Neuronal stem cell (in vitro differentiated cells): ENCODE measurements at regions not wholly inside any gene's neighbourhood (a gene's known extent, or its start where the extent isn't known, plus 50 kb on each side); places are given as distances from the start of the nearest gene placed in this dataset.
A peak's percentile ranks its signal among the peaks of the same experiment; 100 is the strongest.
"Not testable (repeated sequence)": the region's sequence is repeated elsewhere in the genome, so short reads cannot be mapped to it uniquely, and the experiment has no call there.

Source experiments
- DNase-seq: peaks from one replicate; pipeline ENCODE4 v3.0.0-alpha.2; 2013; ENCODE audit warnings: low spot score
- H2AFZ ChIP-seq: one replicate; pipeline ENCODE4 v1.6.1; 2013; ENCODE audit warnings: mild to moderate bottlenecking, low read length, inconsistent platforms
- H2AK5ac ChIP-seq: 2 replicates; pipeline ENCODE4 v1.6.1; 2013; ENCODE audit warnings: low read depth, mild to moderate bottlenecking, inconsistent platforms, low read length, moderate library complexity, mixed read lengths
- H2BK120ac ChIP-seq: 2 replicates; pipeline ENCODE4 v1.6.1; 2013; ENCODE audit warnings: low read depth, mild to moderate bottlenecking, inconsistent platforms, low read length, moderate library complexity, mixed read lengths
- H2BK12ac ChIP-seq: one replicate; pipeline ENCODE4 v1.6.1; 2013; ENCODE audit warnings: low read length, inconsistent platforms
- H2BK15ac ChIP-seq: 2 replicates; pipeline ENCODE4 v1.6.1; 2013; ENCODE audit warnings: mild to moderate bottlenecking, low read length, inconsistent platforms, mixed read lengths
- H2BK5ac ChIP-seq: one replicate; pipeline ENCODE4 v1.6.1; 2013; ENCODE audit warnings: inconsistent platforms, mild to moderate bottlenecking, low read length, moderate library complexity
- H3K14ac ChIP-seq: one replicate; pipeline ENCODE4 v1.6.1; 2013; ENCODE audit warnings: low read length, inconsistent platforms
- H3K18ac ChIP-seq: 2 replicates; pipeline ENCODE4 v1.6.1; 2013; ENCODE audit warnings: low read length, inconsistent platforms
- H3K23ac ChIP-seq: 2 replicates; pipeline ENCODE4 v1.6.1; 2013; ENCODE audit warnings: low read depth, mild to moderate bottlenecking, mixed read lengths, low read length, inconsistent platforms; ENCODE audit not compliant: poor library complexity
- H3K27ac ChIP-seq: replicated peaks from 3 replicates; pipeline ENCODE4 v1.5.1; 2013; ENCODE audit warnings: low read length, inconsistent platforms
- H3K27me3 ChIP-seq, 3 experiments: 2 replicates each; pipeline ENCODE4 v1.6.1; 2013; ENCODE audit warnings: low read length in 3 of 3, mild to moderate bottlenecking in 2 of 3, inconsistent platforms in 1 of 3, low read depth in 1 of 3, mixed read lengths in 1 of 3, moderate library complexity in 1 of 3; ENCODE audit not compliant: control insufficient read depth in 3 of 3, insufficient read depth in 3 of 3
- H3K36me3 ChIP-seq, 2 donors: replicated peaks in 1 of 2; 2 replicates each; pipeline ENCODE4 v1.6.1; 2013; ENCODE audit warnings: low read length in 2 of 2; ENCODE audit not compliant: control insufficient read depth in 2 of 2, insufficient read depth in 2 of 2
- H3K4ac ChIP-seq: 2 replicates; pipeline ENCODE4 v1.6.1; 2013; ENCODE audit warnings: inconsistent platforms, mild to moderate bottlenecking, low read length, moderate library complexity
- H3K4me1 ChIP-seq, 2 donors: 1 replicate in 1 of 2; 2 replicates in 1 of 2; pipeline ENCODE4 v1.6.1; 2013; ENCODE audit warnings: low read length in 2 of 2, low read depth in 1 of 2; ENCODE audit not compliant: control insufficient read depth in 2 of 2, insufficient read depth in 1 of 2
- H3K4me2 ChIP-seq: one replicate; pipeline ENCODE4 v1.6.1; 2013; ENCODE audit warnings: mild to moderate bottlenecking, low read length, inconsistent platforms; ENCODE audit not compliant: insufficient read depth, poor library complexity, severe bottlenecking
- H3K4me3 ChIP-seq, 2 donors: 2 replicates each; pipeline ENCODE4 v1.5.1; 2013; ENCODE audit warnings: low read length in 2 of 2, mild to moderate bottlenecking in 2 of 2, inconsistent platforms in 1 of 2, moderate library complexity in 1 of 2
- H3K79me1 ChIP-seq: one replicate; pipeline ENCODE4 v1.6.1; 2013; ENCODE audit warnings: low read depth, mild to moderate bottlenecking, inconsistent platforms, low read length, moderate library complexity
- H3K9ac ChIP-seq: one replicate; pipeline ENCODE4 v1.6.1; 2013; ENCODE audit warnings: mild to moderate bottlenecking, low read depth, low read length, inconsistent platforms; ENCODE audit not compliant: poor library complexity
- H3K9me3 ChIP-seq, 2 donors: replicated peaks in 1 of 2; 2 replicates each; pipeline versions ENCODE3 to v1.6.1; 2013; ENCODE audit warnings: low read length in 2 of 2, mild to moderate bottlenecking in 2 of 2, inconsistent platforms in 1 of 2, low read depth in 1 of 2, mixed read lengths in 1 of 2, moderate library complexity in 1 of 2; ENCODE audit not compliant: control insufficient read depth in 2 of 2, insufficient read depth in 1 of 2
- H4K8ac ChIP-seq: one replicate; pipeline ENCODE4 v1.6.1; 2013; ENCODE audit warnings: low read depth, mild to moderate bottlenecking, inconsistent platforms, low read length, moderate library complexity
- H4K91ac ChIP-seq: one replicate; pipeline ENCODE4 v1.6.1; 2013; ENCODE audit warnings: low read length, low read depth, mild to moderate bottlenecking, inconsistent platforms; ENCODE audit not compliant: poor library complexity
- WGBS, 2 donors: extraction: QIAGEN DNeasy Blood & Tissue Kit; methylation state at CpG; one replicate each; pipeline ENCODE4 v1.1.7; 2013; ENCODE audit warnings: missing lambda C conversion rate in 2 of 2, mixed read lengths in 1 of 2; ENCODE audit not compliant: insufficient read length in 2 of 2, insufficient replicate concordance in 1 of 2; ENCODE audit errors: extremely low coverage in 2 of 2; 5-methylcytosine and 5-hydroxymethylcytosine counted together

- not testable (repeated sequence) for H3K36me3 ChIP-seq, H3K27me3 ChIP-seq, H3K9ac ChIP-seq, H3K79me1 ChIP-seq, H3K4ac ChIP-seq, H4K8ac ChIP-seq, H3K4me1 ChIP-seq, H3K4me2 ChIP-seq, DNase-seq, H2BK5ac ChIP-seq, H2AK5ac ChIP-seq, H2BK120ac ChIP-seq, H2BK12ac ChIP-seq, H3K14ac ChIP-seq, H2AFZ ChIP-seq, H4K91ac ChIP-seq, H2BK15ac ChIP-seq, H3K18ac ChIP-seq, H3K4me3 ChIP-seq, H3K23ac ChIP-seq, H3K9me3 ChIP-seq, H3K27ac ChIP-seq
Measured at GRCh38 chr5:96307047-96307446, 126.0 kb downstream of the PCSK1 start.

DNA sequence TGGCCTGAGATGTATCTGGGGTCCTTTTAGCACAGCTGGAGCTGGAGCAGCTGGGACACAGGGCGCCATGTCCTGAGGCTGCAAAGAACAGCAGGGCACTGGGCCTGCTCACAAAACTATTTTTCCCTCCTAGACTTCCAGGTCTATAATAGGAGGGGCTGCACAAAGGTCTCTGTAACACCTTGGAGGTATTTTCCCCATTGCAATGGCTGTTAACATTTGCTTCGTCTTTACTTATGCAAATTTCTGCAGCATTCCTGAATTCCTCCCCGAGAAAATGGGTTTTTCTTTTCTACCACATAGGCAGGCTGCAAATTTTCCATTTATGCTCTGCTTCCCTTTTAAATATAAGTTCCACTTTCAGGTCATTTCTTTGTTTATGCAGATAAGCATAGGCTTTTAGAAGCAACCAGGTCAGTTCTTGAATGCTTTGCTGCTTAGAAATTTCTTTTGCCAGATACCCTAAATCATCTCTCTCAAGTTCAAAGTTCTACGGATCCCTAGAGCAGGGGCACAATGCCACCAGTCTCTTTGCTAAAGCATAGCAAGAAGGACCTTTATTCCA, 130.8 kb downstream of the PCSK1 start:
- H3K79me1 ChIP-seq: no peaks in the 10 kb centered on the region
- H4K8ac ChIP-seq: no peak overlapping the region
- DNase-seq: no peak

GRCh38 chr5:96300976-96301375, 132.1 kb downstream of the PCSK1 start:
- no peak overlapping the region for H3K4ac ChIP-seq
- DNase-seq: no peak

More for the DNA sequence above, 130.8 kb downstream of the PCSK1 start:
- no peaks in the 10 kb centered on the region for H3K27me3 ChIP-seq
- no peak overlapping the region for H3K27ac ChIP-seq
- no peak overlapping the region for H3K9ac ChIP-seq
- no peak overlapping the region for H3K4me3 ChIP-seq
- H3K36me3 ChIP-seq: peaks cover 0 to 1% of the 10 kb centered on the region in 2 donors
- no peak overlapping the region for H3K18ac ChIP-seq
- H3K23ac ChIP-seq: no peak overlapping the region
- no peak overlapping the region for H2BK12ac ChIP-seq
- H3K4me2 ChIP-seq: no peak overlapping the region
- H3K9me3 ChIP-seq: peaks cover 2 to 3% of the 10 kb centered on the region in 2 donors
- H2AFZ ChIP-seq: no peak overlapping the region
- no peak overlapping the region for H2AK5ac ChIP-seq
- H4K91ac ChIP-seq: no peak overlapping the region
- peaks cover 0 to 2% of the 10 kb centered on the region in 2 donors for H3K4me1 ChIP-seq
- no peak overlapping the region for H2BK120ac ChIP-seq
- no CpG with 5 or more reads among the region's 4 CpGs for WGBS, 2 donors
- H3K14ac ChIP-seq: no peak overlapping the region
- H2BK15ac ChIP-seq: no peak overlapping the region
- no peak overlapping the region for H3K4ac ChIP-seq
- no peak overlapping the region for H2BK5ac ChIP-seq

GRCh38 chr5:96297867-96298266, 135.2 kb downstream of the PCSK1 start:
- Histone ChIP-seq H2AK5ac (no peak overlapping the region), H3K23ac (no peak overlapping the region), H3K4me2 (no peak overlapping the region), H3K9me3 (peaks cover 2 to 3% of the 10 kb centered on the region in 2 donors), H2BK120ac (no peak overlapping the region), H3K79me1 (no peaks in the 10 kb centered on the region), H3K27me3 (no peaks in the 10 kb centered on the region), H2BK5ac (no peak overlapping the region), H3K14ac (no peak overlapping the region), H3K4me1 (peaks cover 2 to 3% of the 10 kb centered on the region in 2 donors), H3K27ac (no peak overlapping the region), H4K8ac (no peak overlapping the region), H2BK15ac (no peak overlapping the region), H3K4me3 (no peak overlapping the region), H4K91ac (no peak overlapping the region), H2BK12ac (no peak overlapping the region), H3K36me3 (peaks cover 0 to under 1% of the 10 kb centered on the region in 2 donors), H3K18ac (no peak overlapping the region), H2AFZ (peak overlapping the region; percentile 58), H3K9ac (no peak overlapping the region), H3K4ac (no peak overlapping the region)
- WGBS, 2 donors: no CpG with 5 or more reads among the region's 3 CpGs
- DNase-seq: no peak

More at GRCh38 chr5:96300976-96301375, 132.1 kb downstream of the PCSK1 start:
- Histone ChIP-seq H3K4me3 (no peak overlapping the region), H3K9ac (no peak overlapping the region), H3K27me3 (no peaks in the 10 kb centered on the region), H3K4me2 (no peak overlapping the region), H3K79me1 (no peaks in the 10 kb centered on the region), H3K27ac (no peak overlapping the region), H4K91ac (no peak overlapping the region), H3K14ac (no peak overlapping the region), H4K8ac (no peak overlapping the region), H2AFZ (no peak overlapping the region), H3K36me3 (peaks cover 0 to 1% of the 10 kb centered on the region in 2 donors), H3K4me1 (peaks cover 0 to 3% of the 10 kb centered on the region in 2 donors), H3K9me3 (peaks cover 2 to 3% of the 10 kb centered on the region in 2 donors), H3K23ac (no peak overlapping the region), H3K18ac (no peak overlapping the region), H2BK15ac (no peak overlapping the region), H2BK120ac (no peak overlapping the region), H2AK5ac (no peak overlapping the region), H2BK5ac (no peak overlapping the region), H2BK12ac (no peak overlapping the region)
